ENCODE measurements at regions not wholly inside any gene's neighbourhood (a gene's known extent, or its start where the extent isn't known, plus 50 kb on each side); places are given as distances from the start of the nearest gene placed in this dataset.
A peak's percentile ranks its signal among the peaks of the same experiment; 100 is the strongest.

DNA sequence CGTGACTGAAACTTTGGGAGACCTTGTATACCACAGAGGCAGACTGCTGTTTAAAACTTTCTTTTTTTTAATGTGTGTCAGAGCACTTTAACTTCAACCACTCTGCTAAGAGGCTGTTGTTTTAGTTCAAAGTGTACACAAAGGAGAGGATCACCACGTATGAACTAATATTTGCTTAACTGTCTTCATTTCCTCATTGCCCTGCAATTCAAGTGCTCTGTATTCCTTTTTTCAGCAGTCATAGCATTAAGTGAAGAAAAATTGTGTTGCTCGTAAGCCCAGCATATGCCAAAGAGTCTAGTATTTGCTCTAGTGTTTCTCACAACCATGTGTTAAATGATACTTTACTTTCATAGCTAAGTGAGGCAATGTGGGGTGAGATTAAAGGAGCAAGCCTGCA lies 63.0 kb upstream of the HHIP start:
- H3K36me3 ChIP-seq (replicated peaks in 1 of 2; ENCODE audit: control insufficient read depth in 2 of 2, insufficient read depth in 2 of 2, low read length in 2 of 2): no peaks in the 10 kb centered on the region
- no peak overlapping the region for H4K91ac ChIP-seq (ENCODE audit: low read depth, low read length, poor library complexity)
- H2BK5ac ChIP-seq (ENCODE audit: low read length): no peak overlapping the region
- peaks cover 0 to 14% of the 10 kb centered on the region in 2 donors for H3K9me3 ChIP-seq (replicated peaks in 1 of 2; ENCODE audit: control insufficient read depth in 2 of 2, insufficient read depth in 1 of 2, low read depth in 1 of 2, low read length in 2 of 2)
- no peak overlapping the region for H4K8ac ChIP-seq (ENCODE audit: low read depth, low read length)
- no peak overlapping the region for H3K4me2 ChIP-seq (ENCODE audit: insufficient read depth, low read length, poor library complexity, severe bottlenecking)
- H3K23ac ChIP-seq (ENCODE audit: low read depth, low read length, poor library complexity): no peak overlapping the region
- H2BK15ac ChIP-seq (ENCODE audit: low read length): no peak overlapping the region
- H3K27me3 ChIP-seq (ENCODE audit: control insufficient read depth in 3 of 3, insufficient read depth in 3 of 3, low read depth in 1 of 3, low read length in 3 of 3): no peaks in the 10 kb centered on the region
- H2AK5ac ChIP-seq (ENCODE audit: low read depth, low read length): no peak overlapping the region
- H3K18ac ChIP-seq (ENCODE audit: low read length): no peak overlapping the region
- no peak overlapping the region for H3K4ac ChIP-seq (ENCODE audit: low read length)
- no peak overlapping the region for H3K14ac ChIP-seq (ENCODE audit: low read length)
- no peak overlapping the region for H3K27ac ChIP-seq (replicated peaks; ENCODE audit: low read length)
- H3K79me1 ChIP-seq (ENCODE audit: low read depth, low read length): no peaks in the 10 kb centered on the region
- no CpG with 5 or more reads among the region's 3 CpGs for WGBS, 2 donors (ENCODE audit: extremely low coverage in 2 of 2, insufficient read length in 2 of 2, insufficient replicate concordance in 1 of 2)
- H3K9ac ChIP-seq (ENCODE audit: low read depth, low read length, poor library complexity): no peak overlapping the region
- peaks cover 0 to 2% of the 10 kb centered on the region in 2 donors for H3K4me1 ChIP-seq (ENCODE audit: control insufficient read depth in 2 of 2, insufficient read depth in 1 of 2, low read depth in 1 of 2, low read length in 2 of 2)
- no peak overlapping the region for H3K4me3 ChIP-seq (ENCODE audit: low read length in 2 of 2)
- no peak overlapping the region for H2BK120ac ChIP-seq (ENCODE audit: low read depth, low read length)
- H2BK12ac ChIP-seq (ENCODE audit: low read length): no peak overlapping the region
- no peak for DNase-seq (ENCODE audit: low spot score)
- no peak overlapping the region for H2AFZ ChIP-seq (ENCODE audit: low read length)

DNA sequence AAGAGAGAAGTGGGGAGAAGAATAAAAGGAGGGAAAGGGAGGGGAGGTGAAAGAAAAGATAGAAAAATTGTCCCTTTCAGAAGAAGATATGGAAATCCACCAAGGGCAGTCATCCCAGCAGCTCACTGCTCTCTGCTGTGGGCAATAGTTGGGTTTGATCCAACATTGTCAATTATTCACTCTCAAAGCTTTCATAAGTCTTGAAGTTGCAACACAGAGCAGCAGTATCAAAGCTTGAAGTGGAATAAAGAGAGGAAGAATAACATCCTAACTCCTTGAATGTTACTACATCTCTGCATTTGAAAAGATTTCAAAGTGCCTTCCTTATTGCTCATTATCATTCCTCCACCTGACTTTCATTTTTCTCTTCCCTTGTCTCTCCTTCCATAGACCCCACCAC lies 62.3 kb upstream of the HHIP start:
- Histone ChIP-seq H2AFZ (ENCODE audit: low read length) (no peak overlapping the region), H2BK15ac (ENCODE audit: low read length) (no peak overlapping the region), H2BK120ac (ENCODE audit: low read depth, low read length) (no peak overlapping the region), H3K27ac (replicated peaks; ENCODE audit: low read length) (no peak overlapping the region), H3K4me2 (ENCODE audit: insufficient read depth, low read length, poor library complexity, severe bottlenecking) (no peak overlapping the region), H3K9me3 (replicated peaks in 1 of 2; ENCODE audit: control insufficient read depth in 2 of 2, insufficient read depth in 1 of 2, low read depth in 1 of 2, low read length in 2 of 2) (peaks cover 0 to 14% of the 10 kb centered on the region in 2 donors), H2BK12ac (ENCODE audit: low read length) (no peak overlapping the region), H3K4me1 (ENCODE audit: control insufficient read depth in 2 of 2, insufficient read depth in 1 of 2, low read depth in 1 of 2, low read length in 2 of 2) (peaks cover 0 to 2% of the 10 kb centered on the region in 2 donors), H3K36me3 (replicated peaks in 1 of 2; ENCODE audit: control insufficient read depth in 2 of 2, insufficient read depth in 2 of 2, low read length in 2 of 2) (no peaks in the 10 kb centered on the region), H3K4ac (ENCODE audit: low read length) (no peak overlapping the region), H3K4me3 (ENCODE audit: low read length in 2 of 2) (no peak overlapping the region), H3K14ac (ENCODE audit: low read length) (no peak overlapping the region), H2BK5ac (ENCODE audit: low read length) (no peak overlapping the region), H3K23ac (ENCODE audit: low read depth, low read length, poor library complexity) (no peak overlapping the region), H3K18ac (ENCODE audit: low read length) (no peak overlapping the region), H3K27me3 (ENCODE audit: control insufficient read depth in 3 of 3, insufficient read depth in 3 of 3, low read depth in 1 of 3, low read length in 3 of 3) (no peaks in the 10 kb centered on the region), H2AK5ac (ENCODE audit: low read depth, low read length) (no peak overlapping the region), H3K79me1 (ENCODE audit: low read depth, low read length) (no peaks in the 10 kb centered on the region), H4K8ac (ENCODE audit: low read depth, low read length) (no peak overlapping the region), H4K91ac (ENCODE audit: low read depth, low read length, poor library complexity) (no peak overlapping the region), H3K9ac (ENCODE audit: low read depth, low read length, poor library complexity) (no peak overlapping the region)
- no peak for DNase-seq (ENCODE audit: low spot score)

DNA sequence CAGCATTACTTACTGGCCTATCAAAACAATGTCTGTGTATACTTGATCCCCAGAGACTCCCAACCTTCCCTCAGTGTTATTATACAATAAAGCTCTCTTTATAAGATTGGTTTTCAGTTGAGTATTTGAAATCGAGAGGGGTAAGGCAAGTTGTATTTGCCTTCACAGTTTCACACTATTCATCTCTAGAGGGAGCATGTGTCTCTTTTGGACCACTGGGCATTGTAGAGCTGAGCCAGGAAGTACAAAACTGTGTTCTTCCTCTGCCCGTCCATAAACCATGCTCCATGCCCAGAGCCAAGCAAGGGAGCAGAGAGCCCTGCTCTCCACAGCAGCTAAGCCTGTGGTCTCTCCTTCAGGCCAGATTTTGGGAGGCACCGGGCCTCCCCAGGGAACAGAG lies 61.5 kb upstream of the HHIP start:
- WGBS, 2 donors (ENCODE audit: extremely low coverage in 2 of 2, insufficient read length in 2 of 2, insufficient replicate concordance in 1 of 2): no CpG with 5 or more reads among the region's 3 CpGs

DNA sequence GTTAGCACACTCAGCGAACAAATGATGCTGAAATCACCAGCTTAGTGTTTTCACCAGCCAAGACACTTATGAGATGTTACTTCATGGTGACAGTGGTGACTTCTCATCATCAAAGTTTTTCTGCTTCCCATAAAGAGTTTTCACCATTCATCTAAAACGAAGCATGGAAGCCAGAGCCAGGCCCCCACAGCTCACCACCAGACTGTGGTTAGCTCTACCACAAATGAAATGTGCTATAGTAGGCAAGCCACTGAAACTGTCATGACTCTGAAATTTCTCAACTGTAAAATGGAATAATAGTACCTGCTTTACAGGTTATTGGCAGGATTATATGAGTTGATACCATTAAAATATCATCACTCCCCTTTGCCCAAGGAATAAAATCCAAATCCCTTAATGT lies 56.4 kb upstream of the HHIP start:
- Histone ChIP-seq H2AK5ac (ENCODE audit: low read depth, low read length) (no peak overlapping the region), H3K4me3 (ENCODE audit: low read length in 2 of 2) (no peak overlapping the region), H4K8ac (ENCODE audit: low read depth, low read length) (no peak overlapping the region), H2BK12ac (ENCODE audit: low read length) (no peak overlapping the region), H3K36me3 (replicated peaks in 1 of 2; ENCODE audit: control insufficient read depth in 2 of 2, insufficient read depth in 2 of 2, low read length in 2 of 2) (no peaks in the 10 kb centered on the region), H2BK15ac (ENCODE audit: low read length) (no peak overlapping the region), H3K23ac (ENCODE audit: low read depth, low read length, poor library complexity) (no peak overlapping the region), H3K9me3 (replicated peaks in 1 of 2; ENCODE audit: control insufficient read depth in 2 of 2, insufficient read depth in 1 of 2, low read depth in 1 of 2, low read length in 2 of 2) (peaks cover 0 to 5% of the 10 kb centered on the region in 2 donors), H2AFZ (ENCODE audit: low read length) (no peak overlapping the region), H3K27ac (replicated peaks; ENCODE audit: low read length) (no peak overlapping the region), H2BK120ac (ENCODE audit: low read depth, low read length) (no peak overlapping the region), H3K4ac (ENCODE audit: low read length) (no peak overlapping the region), H2BK5ac (ENCODE audit: low read length) (no peak overlapping the region), H4K91ac (ENCODE audit: low read depth, low read length, poor library complexity) (no peak overlapping the region), H3K4me1 (ENCODE audit: control insufficient read depth in 2 of 2, insufficient read depth in 1 of 2, low read depth in 1 of 2, low read length in 2 of 2) (peaks cover 0 to 2% of the 10 kb centered on the region in 2 donors), H3K27me3 (ENCODE audit: control insufficient read depth in 3 of 3, insufficient read depth in 3 of 3, low read depth in 1 of 3, low read length in 3 of 3) (no peaks in the 10 kb centered on the region), H3K9ac (ENCODE audit: low read depth, low read length, poor library complexity) (no peak overlapping the region), H3K14ac (ENCODE audit: low read length) (no peak overlapping the region), H3K79me1 (ENCODE audit: low read depth, low read length) (no peaks in the 10 kb centered on the region), H3K18ac (ENCODE audit: low read length) (no peak overlapping the region), H3K4me2 (ENCODE audit: insufficient read depth, low read length, poor library complexity, severe bottlenecking) (no peak overlapping the region)
- WGBS, 2 donors (ENCODE audit: extremely low coverage in 2 of 2, insufficient read length in 2 of 2, insufficient replicate concordance in 1 of 2): no CpG with 5 or more reads among the region's 2 CpGs
- no peak for DNase-seq (ENCODE audit: low spot score)

More for the DNA sequence above, 61.5 kb upstream of the HHIP start:
- no peak overlapping the region for H4K8ac ChIP-seq (ENCODE audit: low read depth, low read length)
- H2AK5ac ChIP-seq (ENCODE audit: low read depth, low read length): no peak overlapping the region
- no peak overlapping the region for H3K14ac ChIP-seq (ENCODE audit: low read length)
- peaks cover 0 to 14% of the 10 kb centered on the region in 2 donors for H3K9me3 ChIP-seq (replicated peaks in 1 of 2; ENCODE audit: control insufficient read depth in 2 of 2, insufficient read depth in 1 of 2, low read depth in 1 of 2, low read length in 2 of 2)
- no peak overlapping the region for H3K4ac ChIP-seq (ENCODE audit: low read length)
- H4K91ac ChIP-seq (ENCODE audit: low read depth, low read length, poor library complexity): no peak overlapping the region
- H2BK5ac ChIP-seq (ENCODE audit: low read length): no peak overlapping the region
- H2BK15ac ChIP-seq (ENCODE audit: low read length): no peak overlapping the region
- H2BK120ac ChIP-seq (ENCODE audit: low read depth, low read length): no peak overlapping the region
- no peaks in the 10 kb centered on the region for H3K27me3 ChIP-seq (ENCODE audit: control insufficient read depth in 3 of 3, insufficient read depth in 3 of 3, low read depth in 1 of 3, low read length in 3 of 3)
- no peak overlapping the region for H3K23ac ChIP-seq (ENCODE audit: low read depth, low read length, poor library complexity)
- H3K36me3 ChIP-seq (replicated peaks in 1 of 2; ENCODE audit: control insufficient read depth in 2 of 2, insufficient read depth in 2 of 2, low read length in 2 of 2): no peaks in the 10 kb centered on the region
- peak overlapping the region; percentile 5 for H2AFZ ChIP-seq (ENCODE audit: low read length)
- no peak overlapping the region for H3K9ac ChIP-seq (ENCODE audit: low read depth, low read length, poor library complexity)
- DNase-seq (ENCODE audit: low spot score): no peak
- no peak overlapping the region for H3K27ac ChIP-seq (replicated peaks; ENCODE audit: low read length)
- no peak overlapping the region for H3K4me2 ChIP-seq (ENCODE audit: insufficient read depth, low read length, poor library complexity, severe bottlenecking)
- no peak overlapping the region for H3K4me3 ChIP-seq (ENCODE audit: low read length in 2 of 2)
- no peak overlapping the region for H3K18ac ChIP-seq (ENCODE audit: low read length)
- no peaks in the 10 kb centered on the region for H3K79me1 ChIP-seq (ENCODE audit: low read depth, low read length)
- H3K4me1 ChIP-seq (ENCODE audit: control insufficient read depth in 2 of 2, insufficient read depth in 1 of 2, low read depth in 1 of 2, low read length in 2 of 2): peaks cover 0 to 2% of the 10 kb centered on the region in 2 donors
- H2BK12ac ChIP-seq (ENCODE audit: low read length): no peak overlapping the region
